ENCODE measurements at regions not wholly inside any gene's neighbourhood (a gene's known extent, or its start where the extent isn't known, plus 50 kb on each side); places are given as distances from the start of the nearest gene placed in this dataset.

- no peak for DNase-seq
Measured at GRCh38 chr12:91328451-91328850, 145.8 kb upstream of the DCN start.

GRCh38 chr12:91327889-91328288 is 145.3 kb upstream of the DCN start:
- DNase-seq, result no peak

GRCh38 chr12:91327131-91327530 is 144.5 kb upstream of the DCN start:
- DNase-seq, result no peak

GRCh38 chr12:91326058-91327027 is 143.7 kb upstream of the DCN start:
- DNase-seq, result peak; percentile 18 to 38

GRCh38 chr12:91320999-91321398 is 138.4 kb upstream of the DCN start:
- DNase-seq, result no peak

- no peak for DNase-seq
Measured at GRCh38 chr12:91319071-91319760, 136.6 kb upstream of the DCN start.

GRCh38 chr12:91317306-91317705 is 134.7 kb upstream of the DCN start:
- DNase-seq, result no peak

GRCh38 chr12:91316907-91317269 is 134.3 kb upstream of the DCN start:
- DNase-seq, result no peak

GRCh38 chr12:91316161-91316906 is 133.7 kb upstream of the DCN start:
- no peak for DNase-seq

GRCh38 chr12:91311081-91311480 is 128.5 kb upstream of the DCN start:
- no peak for DNase-seq

- DNase-seq, result no peak
Measured at GRCh38 chr12:91309450-91309849, 126.8 kb upstream of the DCN start.

GRCh38 chr12:91307957-91308670 is 125.5 kb upstream of the DCN start:
- no peak for DNase-seq

- no peak for DNase-seq
Measured at GRCh38 chr12:91290354-91290753, 107.7 kb upstream of the DCN start.

- DNase-seq, result no peak
Measured at GRCh38 chr12:91289906-91290305, 107.3 kb upstream of the DCN start.

- DNase-seq, result no peak
Measured at GRCh38 chr12:91289072-91289471, 106.5 kb upstream of the DCN start.

- DNase-seq, result no peak
Measured at GRCh38 chr12:91287753-91288152, 105.1 kb upstream of the DCN start.

- DNase-seq, result no peak
Measured at GRCh38 chr12:91278126-91278525, 95.5 kb upstream of the DCN start.

GRCh38 chr12:91276509-91276908 is 93.9 kb upstream of the DCN start:
- no peak for DNase-seq

GRCh38 chr12:91275321-91275720 is 92.7 kb upstream of the DCN start:
- no peak for DNase-seq

GRCh38 chr12:91274916-91275315 is 92.3 kb upstream of the DCN start:
- no peak for DNase-seq

GRCh38 chr12:91273560-91273959 is 90.9 kb upstream of the DCN start:
- DNase-seq, result no peak

GRCh38 chr12:91272461-91273063 is 89.9 kb upstream of the DCN start:
- no peak for DNase-seq
